HG02885 (cell line): ENCODE measurements at regions not wholly inside any gene's neighbourhood (a gene's known extent, or its start where the extent isn't known, plus 50 kb on each side); places are given as distances from the start of the nearest gene placed in this dataset.
"Not testable (repeated sequence)": the region's sequence is repeated elsewhere in the genome, so short reads cannot be mapped to it uniquely, and the experiment has no call there.

Experiments used
- ATAC-seq: cut with Tn5 transposase; IDR thresholded peaks from one replicate; pipeline ENCODE4 v1.9.1; 2021; ENCODE audit warnings: mild to moderate bottlenecking; ENCODE audit not compliant: unreplicated experiment, poor library complexity

DNA sequence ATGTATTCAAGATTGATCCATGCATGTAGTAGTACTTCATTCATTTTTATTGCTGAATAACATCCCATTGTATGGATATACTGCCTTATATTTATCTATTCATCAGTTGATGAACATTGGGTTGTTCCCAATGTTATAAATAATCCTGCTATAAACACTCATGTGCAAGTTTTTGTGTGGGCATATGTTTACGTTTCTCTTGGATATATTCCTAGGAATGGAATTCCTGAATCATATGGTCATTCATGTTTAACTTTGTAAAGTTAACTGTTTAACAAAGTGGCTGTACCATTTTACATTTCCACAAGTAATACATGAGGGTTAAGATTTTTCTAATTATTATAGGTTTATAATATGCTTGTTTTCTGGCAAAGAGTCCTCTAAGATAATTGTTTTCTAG, 1568.2 kb upstream of the SEL1L start:
- no peak for ATAC-seq

- no peak for ATAC-seq
These were observed 1584.4 kb upstream of the SEL1L start for GRCh38 chr14:83118029-83118428.

GRCh38 chr14:83120187-83120586, 1586.5 kb upstream of the SEL1L start:
- no peak for ATAC-seq

- ATAC-seq, result no peak
These were observed 1592.4 kb upstream of the SEL1L start for GRCh38 chr14:83126076-83126475.

DNA sequence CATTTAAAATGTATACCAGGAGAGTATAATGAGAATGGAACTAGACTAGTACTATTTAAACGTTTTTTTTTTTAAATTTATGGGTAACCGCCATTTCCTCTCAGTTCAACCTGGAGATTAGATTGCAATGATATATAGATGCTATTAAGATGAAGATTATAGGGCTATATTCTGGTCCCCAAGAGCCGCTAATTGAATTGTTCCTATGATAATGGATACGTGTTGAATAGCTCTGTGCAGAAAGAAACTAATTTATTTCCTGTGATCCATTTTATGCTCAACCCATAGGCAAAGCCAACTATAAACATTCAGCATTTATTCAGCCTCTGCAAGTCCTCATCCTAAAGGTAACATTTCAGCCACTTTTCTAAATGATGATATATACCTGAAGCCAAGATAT, 1595.1 kb upstream of the SEL1L start:
- ATAC-seq, result no peak

GRCh38 chr14:83129496-83129895, 1595.8 kb upstream of the SEL1L start:
- no peak for ATAC-seq

DNA sequence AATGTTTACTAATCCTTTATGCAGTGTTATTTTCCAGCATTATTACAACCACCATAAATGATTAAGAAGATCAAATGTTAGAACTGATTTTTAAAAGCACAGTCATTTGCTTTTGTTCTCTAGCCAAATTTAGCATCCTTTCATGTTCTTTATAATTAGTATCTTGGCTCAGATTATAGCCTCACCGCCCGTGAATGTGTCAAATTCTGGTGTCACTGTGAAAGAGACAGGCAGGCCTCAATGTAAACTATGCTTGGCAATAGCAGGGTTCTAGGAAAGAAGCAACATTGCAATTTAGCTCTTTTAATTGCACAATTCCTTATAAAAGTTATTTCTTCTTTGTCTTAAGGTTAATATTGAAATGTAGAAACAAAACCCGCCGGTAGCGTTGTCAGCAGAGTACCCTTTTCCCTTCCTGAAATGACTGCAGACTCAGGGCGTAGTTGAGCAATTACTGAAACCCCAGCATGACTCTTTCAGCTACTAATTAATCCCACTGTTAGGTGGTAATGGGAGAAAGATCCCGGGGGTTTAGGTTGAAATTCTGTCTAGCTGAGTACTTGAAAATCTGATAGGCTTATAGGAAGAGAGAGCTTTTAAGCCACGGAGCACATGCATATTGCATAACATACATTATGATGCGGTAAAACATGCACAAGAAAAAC, 1600.5 kb upstream of the SEL1L start:
- no peak for ATAC-seq

GRCh38 chr14:83140756-83141155, 1607.1 kb upstream of the SEL1L start:
- ATAC-seq, result no peak

DNA sequence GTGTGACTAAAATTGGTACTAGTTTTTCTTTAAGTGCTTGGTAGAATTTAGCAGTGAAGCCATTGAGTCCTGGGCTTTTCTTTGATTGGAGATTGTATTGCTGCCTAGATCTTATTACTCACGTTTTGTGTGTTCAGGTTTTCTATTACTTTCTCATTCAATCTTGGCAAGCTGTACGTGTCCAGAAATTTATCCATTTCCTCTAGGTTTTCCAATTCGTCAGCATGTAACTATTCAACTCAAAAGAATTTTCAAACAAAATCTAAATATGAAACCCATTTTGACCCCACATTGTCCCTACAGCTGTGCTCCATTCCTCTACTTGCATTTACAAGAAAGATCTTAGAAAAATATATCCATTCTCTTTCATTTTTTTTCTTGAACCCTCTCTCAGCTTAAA, 1613.4 kb upstream of the SEL1L start:
- ATAC-seq, result no peak

DNA sequence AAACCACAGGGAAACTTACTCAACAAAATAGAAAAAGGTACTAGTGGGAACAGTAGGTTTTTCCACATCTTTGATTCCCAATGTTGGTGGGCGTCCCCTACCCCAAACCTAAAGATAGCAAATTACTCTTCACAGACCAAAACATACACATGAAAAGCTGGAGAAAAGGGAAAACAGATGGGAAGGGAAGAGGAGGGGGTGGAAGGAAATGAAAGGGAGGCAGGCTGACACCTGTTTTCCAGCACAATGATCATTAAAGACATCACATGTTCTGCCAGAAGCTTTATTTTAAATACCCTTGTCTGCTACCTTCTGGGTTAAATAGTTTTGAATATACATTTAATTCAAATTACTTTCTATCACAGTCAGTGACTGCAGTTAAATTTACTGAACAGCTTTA, 1617.9 kb upstream of the SEL1L start:
- ATAC-seq, result no peak

- ATAC-seq, result no peak
These were observed 1619.4 kb upstream of the SEL1L start for GRCh38 chr14:83153081-83153480.

GRCh38 chr14:83162361-83162929, 1628.8 kb upstream of the SEL1L start:
- ATAC-seq, result no peak

DNA sequence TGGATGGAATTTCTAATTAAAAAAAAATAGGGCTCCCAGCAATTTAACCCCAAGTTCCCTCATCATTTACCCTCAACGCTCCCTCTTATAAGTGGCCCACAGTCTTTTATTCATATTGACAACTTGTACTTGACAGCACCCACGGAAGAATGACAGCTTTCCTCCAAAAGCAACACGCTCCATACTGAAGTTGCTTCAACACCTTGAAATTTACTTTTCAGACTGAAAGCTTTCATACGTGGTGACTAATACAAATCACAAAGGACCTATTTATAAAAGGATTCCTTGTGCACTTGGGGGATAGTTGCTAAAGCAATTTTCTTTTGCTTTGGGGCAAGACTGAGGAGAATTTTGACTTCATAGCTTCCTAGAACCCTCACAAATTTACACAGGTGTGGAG, 1629.4 kb upstream of the SEL1L start:
- no peak for ATAC-seq

DNA sequence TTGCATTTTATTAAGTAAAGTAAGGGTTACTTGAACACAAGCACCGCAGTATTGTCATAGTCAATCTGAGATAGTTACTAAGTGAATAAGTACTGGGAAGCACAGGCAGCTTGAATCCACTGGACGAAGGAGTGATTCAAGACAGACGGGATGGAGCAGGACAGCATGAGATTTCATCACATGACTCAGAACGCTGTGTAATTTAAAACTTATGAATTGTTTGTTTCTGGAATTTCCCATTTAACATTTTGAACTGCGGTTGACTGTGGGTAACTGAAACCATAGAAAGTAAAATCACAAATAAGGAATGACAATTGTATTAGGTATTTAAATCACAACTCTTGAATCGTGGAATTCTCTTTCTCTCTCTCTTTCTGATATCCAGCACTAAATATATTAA, 1630.4 kb upstream of the SEL1L start:
- no peak for ATAC-seq

GRCh38 chr14:83164591-83164990, 1630.9 kb upstream of the SEL1L start:
- no peak for ATAC-seq

DNA sequence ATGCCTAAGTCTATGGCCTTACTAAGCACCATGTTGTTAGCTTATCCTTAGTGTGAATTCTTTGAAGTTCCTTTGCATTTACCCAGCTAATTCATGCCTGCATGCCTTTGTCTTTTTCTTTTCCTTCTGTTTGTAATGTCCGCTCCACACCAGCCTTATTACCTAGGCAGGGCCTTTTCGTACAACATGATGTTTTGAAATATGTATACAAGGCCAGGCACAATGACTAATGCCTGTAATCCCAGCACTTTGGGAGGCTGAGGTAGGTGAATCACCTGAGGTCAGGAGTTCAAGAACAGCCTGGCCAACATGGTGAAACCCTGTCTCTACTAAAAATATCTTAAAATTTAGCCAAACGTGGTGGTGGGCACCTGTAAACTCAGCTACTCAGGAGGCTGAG, 1636.5 kb upstream of the SEL1L start:
- no peak for ATAC-seq

- no peak for ATAC-seq
These were observed 1638.1 kb upstream of the SEL1L start for GRCh38 chr14:83171761-83172160.

GRCh38 chr14:83172363-83172762, 1638.7 kb upstream of the SEL1L start:
- ATAC-seq, result no peak

DNA sequence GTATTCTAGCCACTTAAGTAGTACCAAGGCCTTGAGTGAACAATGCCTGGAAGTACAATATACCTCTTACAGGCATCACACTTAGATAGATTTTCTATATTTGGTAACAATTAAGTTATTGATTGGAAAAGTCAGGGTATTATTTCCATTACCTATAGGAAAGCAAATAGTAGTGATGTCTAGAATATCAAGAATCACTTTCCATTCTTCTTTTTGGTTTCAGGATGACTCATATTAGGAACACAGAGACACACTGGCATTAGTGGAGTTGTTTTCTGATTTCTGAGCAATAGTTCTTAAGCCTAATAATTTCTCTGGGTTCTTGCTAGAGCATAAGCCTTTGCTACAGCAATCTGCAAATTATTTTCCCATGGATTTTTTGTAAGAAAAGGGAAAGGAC, 1640.0 kb upstream of the SEL1L start:
- ATAC-seq, result no peak

GRCh38 chr14:83184531-83184930, 1650.9 kb upstream of the SEL1L start:
- ATAC-seq, result no peak

DNA sequence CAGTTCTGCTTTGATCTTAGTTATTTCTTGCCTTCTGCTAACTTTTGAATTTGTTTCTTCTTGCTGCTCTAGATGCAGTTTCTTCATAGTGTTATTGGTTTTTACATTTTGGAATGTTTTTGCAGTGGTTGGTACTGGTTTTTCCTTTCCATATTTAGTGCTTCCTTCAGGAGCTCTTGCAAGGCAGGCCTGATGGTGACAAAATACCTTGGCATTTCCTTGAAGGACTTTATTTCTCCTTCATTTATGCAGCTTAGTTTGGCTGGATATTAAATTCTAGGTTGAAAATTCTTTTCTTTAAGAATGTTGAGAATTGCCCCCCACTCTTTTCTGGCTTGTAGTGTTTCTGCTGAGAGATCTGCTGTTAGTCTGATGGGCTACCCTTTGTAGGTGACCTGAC, 1654.7 kb upstream of the SEL1L start:
- not testable (repeated sequence) for ATAC-seq

- no peak for ATAC-seq
These were observed 1662.6 kb upstream of the SEL1L start for GRCh38 chr14:83196236-83196635.
